HepG2 (cell line): ENCODE measurements at regions not wholly inside any gene's neighbourhood (a gene's known extent, or its start where the extent isn't known, plus 50 kb on each side); places are given as distances from the start of the nearest gene placed in this dataset.

ENCODE experiments used
- ATAC-seq: fragments of 200-7000 bp; cut with Tn5 transposase; 3 replicates; pipeline ENCODE4 v1.9.1; 2020; ENCODE audit warnings: mild to moderate bottlenecking, moderate library complexity
- BruUV-seq: library from RNA; stranded (reverse); fragments of 400-500 nt; replicated peaks from 2 replicates; lab custom pipeline; 2021; lab: Mats Ljungman, UMichigan
- CTCF ChIA-PET: fragments of 300-600 bp; formaldehyde crosslinking; extraction: SDS; loops from one replicate; lab custom pipeline; 2021; ENCODE audit warnings: low total read pairs, inconsistent platforms, low intra/inter-chr PET ratio; lab: Yijun Ruan, JAX
- POLR2A ChIA-PET: fragments of 350-600 bp; sonication (Branson Sonifier 250); formaldehyde crosslinking; loops from one replicate; lab custom pipeline; 2020; ENCODE audit warnings: antibody characterized with exemption, inconsistent platforms; lab: Yijun Ruan, JAX
- DNase-seq: peaks from one replicate; pipeline ENCODE4 v3.0.0-alpha.2; 2015; ENCODE audit warnings: low spot score
- FAIRE-seq: peaks from 3 replicates; lab custom pipeline; 2011; peaks lifted over from hg19 to GRCh38; lab: Jason Lieb, UNC
- H2AFZ ChIP-seq: one replicate; pipeline ENCODE4 v1.6.1; 2011; ENCODE audit warnings: low read length, inconsistent platforms
- H3K27ac ChIP-seq: fragments of 300-600 bp; 3 replicates; pipeline ENCODE4 v1.8.0; 2011; ENCODE audit warnings: mixed run types, mild to moderate bottlenecking, mixed read lengths, low read length, inconsistent platforms; ENCODE audit not compliant: insufficient read depth; ENCODE audit errors: extremely low read length
- H3K27me3 ChIP-seq, 2 experiments: fragments of 200-600 bp in 1 of 2; 2 replicates in 1 of 2; 3 replicates in 1 of 2; pipeline versions ENCODE4 v1.6.0 to v1.8.0; 2011; ENCODE audit warnings: low read length in 2 of 2, mild to moderate bottlenecking in 2 of 2, moderate library complexity in 2 of 2, inconsistent platforms in 1 of 2; ENCODE audit not compliant: insufficient read depth in 2 of 2, control insufficient read depth in 1 of 2
- H3K36me3 ChIP-seq, 2 experiments: fragments of 200-600 bp in 1 of 2; replicated peaks in 1 of 2; 2 replicates in 1 of 2; 3 replicates in 1 of 2; pipeline versions ENCODE4 v1.5.1 to v1.8.0; 2011; ENCODE audit warnings: low read length in 2 of 2, inconsistent platforms in 1 of 2; ENCODE audit not compliant: insufficient read depth in 2 of 2, control insufficient read depth in 1 of 2
- H3K4me1 ChIP-seq: 2 replicates; pipeline ENCODE4 v1.5.1; 2012; ENCODE audit warnings: low read length, inconsistent platforms; ENCODE audit not compliant: insufficient read depth
- H3K4me2 ChIP-seq: 2 replicates; pipeline ENCODE4 v1.6.0; 2011; ENCODE audit warnings: low read depth, low read length, inconsistent platforms
- H3K4me3 ChIP-seq, 3 experiments: fragments of 200-600 bp in 1 of 3; sonication (generic), shearing (Covaris generic) in 1 of 3; replicated peaks in 1 of 3; 2 replicates each; pipeline ENCODE4 v1.5.1; 2011 to 2016; ENCODE audit warnings: low read length in 3 of 3, inconsistent platforms in 2 of 3, low read depth in 2 of 3, mild to moderate bottlenecking in 2 of 3, control low read depth in 1 of 3, mixed read lengths in 1 of 3; ENCODE audit not compliant: insufficient read depth in 1 of 3
- H3K79me2 ChIP-seq: one replicate; pipeline ENCODE4 v1.6.1; 2011; ENCODE audit warnings: low read length, inconsistent platforms; ENCODE audit not compliant: insufficient read depth
- H3K9ac ChIP-seq: 2 replicates; pipeline ENCODE4 v1.6.0; 2011; ENCODE audit warnings: mild to moderate bottlenecking, low read depth, low read length, inconsistent platforms; ENCODE audit not compliant: insufficient read depth
- H3K9me3 ChIP-seq: 2 replicates; pipeline ENCODE4 v1.5.1; 2012; ENCODE audit warnings: mild to moderate bottlenecking, low read length
- H4K20me1 ChIP-seq: 2 replicates; pipeline ENCODE4 v1.6.0; 2011; ENCODE audit warnings: inconsistent platforms, mild to moderate bottlenecking, low read length, moderate library complexity; ENCODE audit not compliant: insufficient read depth
- EHMT2 ChIP-seq: fragments of 200-600 bp; sonication (generic); IDR thresholded peaks from 2 replicates; pipeline ENCODE4 v1.7.0; 2017; ENCODE audit warnings: antibody characterized with exemption, low read depth, low read length, borderline replicate concordance
- GABPA ChIP-seq, 2 experiments: IDR thresholded peaks; 2 replicates each; pipeline ENCODE4 v1.6.1; 2011 to 2016; ENCODE audit warnings: low read depth in 2 of 2, low read length in 1 of 2, missing biosample characterization in 1 of 2, missing genetic modification characterization in 1 of 2
- GATAD2A ChIP-seq: IDR thresholded peaks from 2 replicates; pipeline ENCODE4 v1.6.1; 2016
- NRL ChIP-seq: sonication (generic); formaldehyde crosslinking; IDR thresholded peaks from 2 replicates; pipeline ENCODE4 v1.5.0; 2020; ENCODE audit warnings: missing genetic modification reagents, mild to moderate bottlenecking, moderate library complexity, borderline replicate concordance
- PHB2 ChIP-seq: fragments of 450-650 bp; IDR thresholded peaks from 2 replicates; pipeline ENCODE4 v1.6.1; 2018; ENCODE audit not compliant: partially characterized antibody
- TMF1 ChIP-seq: sonication (generic); formaldehyde crosslinking; IDR thresholded peaks from 2 replicates; pipeline ENCODE4 v1.8.1; 2022; ENCODE audit warnings: low read depth, missing genetic modification reagents
- U2AF1 ChIP-seq: fragments of 200-400 bp; formaldehyde crosslinking; optimal IDR thresholded peaks from 2 replicates; pipeline ENCODE3; 2017; ENCODE audit warnings: mild to moderate bottlenecking, low read depth, low read length
- ZNF138 ChIP-seq: sonication (generic); formaldehyde crosslinking; IDR thresholded peaks from 2 replicates; pipeline ENCODE4 v1.5.0; 2020; ENCODE audit warnings: mild to moderate bottlenecking, low read depth, missing genetic modification reagents
- ZNF609 ChIP-seq: sonication (generic); formaldehyde crosslinking; IDR thresholded peaks from 2 replicates; pipeline ENCODE4 v1.4.0; 2020; ENCODE audit warnings: mild to moderate bottlenecking, missing genetic modification reagents, borderline replicate concordance
- ZNF7 ChIP-seq: IDR thresholded peaks from 2 replicates; pipeline ENCODE4 v1.6.1; 2016; ENCODE audit warnings: missing biosample characterization, missing genetic modification reagents
- WGBS: methylation state at CpG from one replicate; pipeline ENCODE4 v1.1.6; 2017; ENCODE audit warnings: low lambda C conversion rate; 5-methylcytosine and 5-hydroxymethylcytosine counted together
- in situ Hi-C: cut with HindIII; loops from 2 replicates; pipeline ENCODE4 v1.10.0; 2017; ENCODE audit warnings: low pct_unique_long_range_greater_than_20kb; ENCODE audit not compliant: extremely low pct_ligation_motif_present
- intact Hi-C: fragments of 100-400 bp; cut with micrococcal nuclease; formaldehyde crosslinking; loops from one replicate; pipeline ENCODE4 v1.10.0; 2022; ENCODE audit not compliant: unreplicated experiment

- 2% methylated on average over 2 of the region's 2 CpGs for WGBS
- Histone ChIP-seq H3K36me3 (no peaks in the 10 kb centered on the region), H3K27me3 (no peaks in the 10 kb centered on the region), H3K79me2 (no peaks in the 10 kb centered on the region), H3K9me3 (no peaks in the 10 kb centered on the region), H3K4me3 (no peak overlapping the region), H3K9ac (no peak overlapping the region), H4K20me1 (no peaks in the 10 kb centered on the region), H3K27ac (no peak overlapping the region), H3K4me1 (no peaks in the 10 kb centered on the region), H3K4me2 (no peak overlapping the region), H2AFZ (no peak overlapping the region)
- intact Hi-C loops, result loop anchor here (5.0 to 10.0 kb wide), 3 partner anchors 231 to 378 kb away; no protein-coding TSS in a partner anchor
- ATAC-seq, result no peak
- TF ChIP-seq ZNF609 (CRISPR knock-in tag), result no peak
- TF ChIP-seq TMF1, result no peak
- no peak for TF ChIP-seq NRL (CRISPR knock-in tag)
- TF ChIP-seq ZNF138 (CRISPR knock-in tag), result no peak
- no peak for TF ChIP-seq PHB2
- TF ChIP-seq GATAD2A, result no peak
- no peak for TF ChIP-seq ZNF7 (CRISPR knock-in tag)
- TF ChIP-seq U2AF1, result no peak
- TF ChIP-seq EHMT2, result no peak
- TF ChIP-seq GABPA (IDR thresholded peaks at IDR 0.05; ENCODE audit: low read depth, low read length), result no peak
- TF ChIP-seq GABPA (CRISPR knock-in tag; IDR thresholded peaks at IDR 0.05; ENCODE audit: low read depth), result no peak
- in situ Hi-C loops, result loop anchor here (5.0 to 25.0 kb wide), 2 partner anchors 211 to 501 kb away; no protein-coding TSS in a partner anchor
- POLR2A ChIA-PET, result no interaction called here
- CTCF ChIA-PET, result interaction anchor here (1.5 to 1.8 kb wide), 2 partner anchors 213 to 297 kb away, joined by 3 to 10 read pairs; no protein-coding TSS in a partner anchor
- BruUV-seq, result no TSS peak
- no peak for DNase-seq
- no peak for FAIRE-seq
These were observed 54.2 kb downstream of the SIX6 start for GRCh38 chr14:60563113-60563512.
